ENCODE measurements at regions not wholly inside any gene's neighbourhood (a gene's known extent, or its start where the extent isn't known, plus 50 kb on each side); places are given as distances from the start of the nearest gene placed in this dataset.

DNA sequence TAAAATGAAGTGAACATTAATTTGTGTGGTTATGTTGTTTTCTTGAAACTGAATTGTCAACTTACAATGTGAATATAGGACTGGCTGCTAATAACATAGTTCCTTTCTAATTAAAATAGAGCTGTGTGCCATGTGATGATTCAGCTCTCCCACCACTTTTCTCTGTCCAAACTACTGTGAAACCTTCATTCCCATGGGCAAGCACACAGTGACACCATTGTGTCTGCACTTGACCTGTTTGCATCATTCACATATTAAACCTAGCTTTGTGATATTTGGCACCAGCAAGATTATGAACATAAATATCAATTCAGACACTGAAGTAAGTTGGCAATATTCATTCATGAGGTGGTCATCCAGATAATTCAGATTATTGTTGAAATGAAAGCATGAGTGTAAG is 78.8 kb upstream of the TCF12 start:
- TF ChIP-seq, protein P1, sequence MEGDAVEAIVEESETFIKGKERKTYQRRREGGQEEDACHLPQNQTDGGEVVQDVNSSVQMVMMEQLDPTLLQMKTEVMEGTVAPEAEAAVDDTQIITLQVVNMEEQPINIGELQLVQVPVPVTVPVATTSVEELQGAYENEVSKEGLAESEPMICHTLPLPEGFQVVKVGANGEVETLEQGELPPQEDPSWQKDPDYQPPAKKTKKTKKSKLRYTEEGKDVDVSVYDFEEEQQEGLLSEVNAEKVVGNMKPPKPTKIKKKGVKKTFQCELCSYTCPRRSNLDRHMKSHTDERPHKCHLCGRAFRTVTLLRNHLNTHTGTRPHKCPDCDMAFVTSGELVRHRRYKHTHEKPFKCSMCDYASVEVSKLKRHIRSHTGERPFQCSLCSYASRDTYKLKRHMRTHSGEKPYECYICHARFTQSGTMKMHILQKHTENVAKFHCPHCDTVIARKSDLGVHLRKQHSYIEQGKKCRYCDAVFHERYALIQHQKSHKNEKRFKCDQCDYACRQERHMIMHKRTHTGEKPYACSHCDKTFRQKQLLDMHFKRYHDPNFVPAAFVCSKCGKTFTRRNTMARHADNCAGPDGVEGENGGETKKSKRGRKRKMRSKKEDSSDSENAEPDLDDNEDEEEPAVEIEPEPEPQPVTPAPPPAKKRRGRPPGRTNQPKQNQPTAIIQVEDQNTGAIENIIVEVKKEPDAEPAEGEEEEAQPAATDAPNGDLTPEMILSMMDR (IDR thresholded peaks at IDR 0.05; ENCODE audit: poor library complexity): no peak
- TF ChIP-seq EZH2phosphoT487 (IDR thresholded peaks at IDR 0.05; ENCODE audit: low read depth, severe bottlenecking, unreplicated experiment): no peak
- TF ChIP-seq EZH2 (IDR thresholded peaks at IDR 0.05; ENCODE audit: borderline replicate concordance): no peak

All from hepatocyte (in vitro differentiated cells).